ENCODE measurements at regions not wholly inside any gene's neighbourhood (a gene's known extent, or its start where the extent isn't known, plus 50 kb on each side); places are given as distances from the start of the nearest gene placed in this dataset.

DNA sequence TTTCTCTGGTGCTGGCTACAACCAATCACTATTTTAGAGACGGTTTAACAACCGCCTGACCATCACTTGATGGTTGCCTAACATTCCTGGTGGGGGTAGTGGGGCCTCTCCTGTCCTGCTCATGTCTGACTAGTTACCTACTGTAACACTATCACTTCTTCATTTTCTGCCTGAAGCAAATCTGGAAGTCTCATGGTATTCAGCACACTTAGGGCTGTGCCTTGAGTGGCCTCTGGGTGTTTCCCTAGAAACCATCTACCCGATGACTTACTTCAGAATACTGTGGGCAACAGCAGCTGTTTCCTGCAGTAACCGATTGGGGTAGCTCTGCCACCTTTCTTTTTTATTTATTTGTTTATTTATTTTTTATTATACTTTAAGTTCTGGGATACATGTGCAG, 880.1 kb upstream of the INTU start:
- H3K4me3 ChIP-seq (ENCODE audit: control insufficient read depth in 1 of 7, extremely low read depth in 1 of 7, insufficient read depth in 4 of 7, low read depth in 2 of 7, low read length in 6 of 7), result no peak overlapping the region
- no peaks in the 10 kb centered on the region for H3K27me3 ChIP-seq (replicated peaks in 2 of 5; ENCODE audit: control insufficient read depth in 4 of 5, insufficient read depth in 5 of 5, low read length in 4 of 5)
- H3K27ac ChIP-seq (ENCODE audit: insufficient read depth in 1 of 2, low read depth in 1 of 2, low read length in 2 of 2, poor library complexity in 1 of 2, severe bottlenecking in 2 of 2), result no peak overlapping the region
- ChIA-PET CTCF (no interaction called here), POLR2A (no interaction called here)
- H3K36me3 ChIP-seq (ENCODE audit: control insufficient read depth in 4 of 4, insufficient read depth in 4 of 4, low read length in 3 of 4), result no peaks in the 10 kb centered on the region
- peaks cover 0 to 2% (median 0%) of the 10 kb centered on the region in 5 experiments for H3K9me3 ChIP-seq (ENCODE audit: control extremely low read depth in 1 of 5, control insufficient read depth in 4 of 5, insufficient read depth in 2 of 5, low read depth in 1 of 5, low read length in 4 of 5)
- DNase-seq, result no peak
- H3K4me1 ChIP-seq (ENCODE audit: control extremely low read depth in 1 of 4, control insufficient read depth in 4 of 4, insufficient read depth in 4 of 4, low read length in 3 of 4), result no peaks in the 10 kb centered on the region
- 40% methylated on average over 1 of the region's 4 CpGs for WGBS (ENCODE audit: insufficient coverage)

GRCh38 chr4:126753592-126753991, 879.2 kb upstream of the INTU start:
- WGBS (ENCODE audit: insufficient coverage), result no CpG with 5 or more reads among the region's 1 CpG
- Histone ChIP-seq H3K9me3 (ENCODE audit: control extremely low read depth in 1 of 5, control insufficient read depth in 4 of 5, insufficient read depth in 2 of 5, low read depth in 1 of 5, low read length in 4 of 5) (no peaks in the 10 kb centered on the region), H3K36me3 (ENCODE audit: control insufficient read depth in 4 of 4, insufficient read depth in 4 of 4, low read length in 3 of 4) (no peaks in the 10 kb centered on the region), H3K27me3 (replicated peaks in 2 of 5; ENCODE audit: control insufficient read depth in 4 of 5, insufficient read depth in 5 of 5, low read length in 4 of 5) (no peaks in the 10 kb centered on the region), H3K4me3 (ENCODE audit: control insufficient read depth in 1 of 7, extremely low read depth in 1 of 7, insufficient read depth in 4 of 7, low read depth in 2 of 7, low read length in 6 of 7) (no peak overlapping the region), H3K4me1 (ENCODE audit: control extremely low read depth in 1 of 4, control insufficient read depth in 4 of 4, insufficient read depth in 4 of 4, low read length in 3 of 4) (no peaks in the 10 kb centered on the region), H3K27ac (ENCODE audit: insufficient read depth in 1 of 2, low read depth in 1 of 2, low read length in 2 of 2, poor library complexity in 1 of 2, severe bottlenecking in 2 of 2) (no peak overlapping the region)
- DNase-seq, result no peak
- ChIA-PET CTCF (no interaction called here), POLR2A (no interaction called here)

DNA sequence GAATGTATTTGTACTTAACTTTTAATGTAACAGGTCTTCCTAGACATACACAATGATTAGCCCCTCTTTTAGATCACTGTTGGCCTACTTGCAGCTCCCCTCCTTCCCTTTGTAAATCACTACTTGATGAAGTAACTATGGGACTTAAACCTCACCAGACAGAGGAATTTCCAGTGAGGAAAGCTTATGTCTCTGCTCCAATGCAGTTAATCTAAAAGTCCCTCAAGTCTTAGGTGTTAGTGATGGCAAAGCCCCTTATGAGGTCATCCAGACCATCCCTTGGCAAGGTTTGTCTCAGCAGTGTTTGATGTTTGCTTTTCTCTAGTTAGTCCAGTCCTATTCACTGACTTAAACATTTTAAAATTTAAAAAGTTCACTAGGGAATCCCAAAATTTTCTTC, 877.3 kb upstream of the INTU start:
- Histone ChIP-seq H3K4me1 (ENCODE audit: control extremely low read depth in 1 of 4, control insufficient read depth in 4 of 4, insufficient read depth in 4 of 4, low read length in 3 of 4) (no peaks in the 10 kb centered on the region), H3K27me3 (replicated peaks in 2 of 5; ENCODE audit: control insufficient read depth in 4 of 5, insufficient read depth in 5 of 5, low read length in 4 of 5) (no peaks in the 10 kb centered on the region), H3K27ac (ENCODE audit: insufficient read depth in 1 of 2, low read depth in 1 of 2, low read length in 2 of 2, poor library complexity in 1 of 2, severe bottlenecking in 2 of 2) (no peak overlapping the region), H3K36me3 (ENCODE audit: control insufficient read depth in 4 of 4, insufficient read depth in 4 of 4, low read length in 3 of 4) (no peaks in the 10 kb centered on the region), H3K4me3 (ENCODE audit: control insufficient read depth in 1 of 7, extremely low read depth in 1 of 7, insufficient read depth in 4 of 7, low read depth in 2 of 7, low read length in 6 of 7) (no peak overlapping the region), H3K9me3 (ENCODE audit: control extremely low read depth in 1 of 5, control insufficient read depth in 4 of 5, insufficient read depth in 2 of 5, low read depth in 1 of 5, low read length in 4 of 5) (no peaks in the 10 kb centered on the region)
- no peak for DNase-seq
- CTCF ChIA-PET, result no interaction called here
- POLR2A ChIA-PET, result no interaction called here

- H3K27me3 ChIP-seq (replicated peaks in 2 of 5; ENCODE audit: control insufficient read depth in 4 of 5, insufficient read depth in 5 of 5, low read length in 4 of 5), result no peaks in the 10 kb centered on the region
- ChIA-PET POLR2A (no interaction called here), CTCF (no interaction called here)
- no peak overlapping the region for H3K4me3 ChIP-seq (ENCODE audit: control insufficient read depth in 1 of 7, extremely low read depth in 1 of 7, insufficient read depth in 4 of 7, low read depth in 2 of 7, low read length in 6 of 7)
- H3K36me3 ChIP-seq (ENCODE audit: control insufficient read depth in 4 of 4, insufficient read depth in 4 of 4, low read length in 3 of 4), result no peaks in the 10 kb centered on the region
- WGBS (ENCODE audit: insufficient coverage), result 60% methylated on average over 1 of the region's 3 CpGs
- no peaks in the 10 kb centered on the region for H3K9me3 ChIP-seq (ENCODE audit: control extremely low read depth in 1 of 5, control insufficient read depth in 4 of 5, insufficient read depth in 2 of 5, low read depth in 1 of 5, low read length in 4 of 5)
- no peak for DNase-seq
- no peaks in the 10 kb centered on the region for H3K4me1 ChIP-seq (ENCODE audit: control extremely low read depth in 1 of 4, control insufficient read depth in 4 of 4, insufficient read depth in 4 of 4, low read length in 3 of 4)
- H3K27ac ChIP-seq (ENCODE audit: insufficient read depth in 1 of 2, low read depth in 1 of 2, low read length in 2 of 2, poor library complexity in 1 of 2, severe bottlenecking in 2 of 2), result no peak overlapping the region
These were observed 876.5 kb upstream of the INTU start for GRCh38 chr4:126756050-126756829.

- Histone ChIP-seq H3K4me3 (ENCODE audit: control insufficient read depth in 1 of 7, extremely low read depth in 1 of 7, insufficient read depth in 4 of 7, low read depth in 2 of 7, low read length in 6 of 7) (no peak overlapping the region), H3K27ac (ENCODE audit: insufficient read depth in 1 of 2, low read depth in 1 of 2, low read length in 2 of 2, poor library complexity in 1 of 2, severe bottlenecking in 2 of 2) (no peak overlapping the region), H3K27me3 (replicated peaks in 2 of 5; ENCODE audit: control insufficient read depth in 4 of 5, insufficient read depth in 5 of 5, low read length in 4 of 5) (no peaks in the 10 kb centered on the region), H3K36me3 (ENCODE audit: control insufficient read depth in 4 of 4, insufficient read depth in 4 of 4, low read length in 3 of 4) (no peaks in the 10 kb centered on the region), H3K4me1 (ENCODE audit: control extremely low read depth in 1 of 4, control insufficient read depth in 4 of 4, insufficient read depth in 4 of 4, low read length in 3 of 4) (no peaks in the 10 kb centered on the region), H3K9me3 (ENCODE audit: control extremely low read depth in 1 of 5, control insufficient read depth in 4 of 5, insufficient read depth in 2 of 5, low read depth in 1 of 5, low read length in 4 of 5) (no peaks in the 10 kb centered on the region)
- no peak for DNase-seq
- ChIA-PET POLR2A (no interaction called here), CTCF (no interaction called here)
- WGBS (ENCODE audit: insufficient coverage), result no CpG with 5 or more reads among the region's 1 CpG
These were observed 875.5 kb upstream of the INTU start for GRCh38 chr4:126757219-126757618.

GRCh38 chr4:126758493-126758892, 874.3 kb upstream of the INTU start:
- H3K36me3 ChIP-seq (ENCODE audit: control insufficient read depth in 4 of 4, insufficient read depth in 4 of 4, low read length in 3 of 4), result no peaks in the 10 kb centered on the region
- H3K27me3 ChIP-seq (replicated peaks in 2 of 5; ENCODE audit: control insufficient read depth in 4 of 5, insufficient read depth in 5 of 5, low read length in 4 of 5), result no peaks in the 10 kb centered on the region
- no peak overlapping the region for H3K27ac ChIP-seq (ENCODE audit: insufficient read depth in 1 of 2, low read depth in 1 of 2, low read length in 2 of 2, poor library complexity in 1 of 2, severe bottlenecking in 2 of 2)
- 75% methylated on average over 2 of the region's 2 CpGs for WGBS (ENCODE audit: insufficient coverage)
- no peaks in the 10 kb centered on the region for H3K9me3 ChIP-seq (ENCODE audit: control extremely low read depth in 1 of 5, control insufficient read depth in 4 of 5, insufficient read depth in 2 of 5, low read depth in 1 of 5, low read length in 4 of 5)
- CTCF ChIA-PET, result no interaction called here
- POLR2A ChIA-PET, result no interaction called here
- no peaks in the 10 kb centered on the region for H3K4me1 ChIP-seq (ENCODE audit: control extremely low read depth in 1 of 4, control insufficient read depth in 4 of 4, insufficient read depth in 4 of 4, low read length in 3 of 4)
- H3K4me3 ChIP-seq (ENCODE audit: control insufficient read depth in 1 of 7, extremely low read depth in 1 of 7, insufficient read depth in 4 of 7, low read depth in 2 of 7, low read length in 6 of 7), result no peak overlapping the region
- no peak for DNase-seq

DNA sequence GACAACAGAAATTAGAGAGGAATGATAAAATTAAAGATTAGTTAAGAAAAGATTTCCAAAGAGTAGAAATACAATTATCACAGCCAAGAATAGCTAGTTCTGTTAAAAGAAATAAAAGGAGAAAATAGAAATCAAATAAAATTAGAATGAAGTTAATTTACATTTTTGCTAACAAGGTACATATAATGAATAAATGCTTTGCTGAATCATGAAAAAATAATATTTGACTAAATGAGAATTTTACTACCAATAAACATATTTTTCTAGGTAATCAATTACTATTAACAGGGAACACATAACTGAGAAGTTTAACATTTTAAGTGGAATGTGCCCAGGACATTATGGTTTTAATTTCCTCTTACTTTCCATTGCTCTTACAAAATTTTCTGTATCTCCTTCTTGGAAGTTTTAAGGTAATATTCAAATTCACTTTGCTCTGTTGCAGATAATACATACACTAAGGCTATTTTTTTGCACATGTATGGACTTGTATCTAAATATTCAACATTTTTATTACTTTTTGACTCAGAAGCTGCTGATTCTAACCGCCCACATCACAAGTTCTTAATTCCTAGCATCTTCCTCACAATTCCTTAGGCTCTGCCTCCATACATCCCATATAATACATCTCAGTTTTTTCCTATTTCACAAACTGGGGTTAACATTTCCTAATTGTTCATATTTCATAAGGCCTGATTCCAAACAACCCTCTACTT, 870.7 kb upstream of the INTU start:
- 100% methylated on average over 1 of the region's 1 CpG for WGBS (ENCODE audit: insufficient coverage)
- DNase-seq, result no peak
- Histone ChIP-seq H3K27ac (ENCODE audit: insufficient read depth in 1 of 2, low read depth in 1 of 2, low read length in 2 of 2, poor library complexity in 1 of 2, severe bottlenecking in 2 of 2) (no peak overlapping the region), H3K9me3 (ENCODE audit: control extremely low read depth in 1 of 5, control insufficient read depth in 4 of 5, insufficient read depth in 2 of 5, low read depth in 1 of 5, low read length in 4 of 5) (no peaks in the 10 kb centered on the region), H3K4me1 (ENCODE audit: control extremely low read depth in 1 of 4, control insufficient read depth in 4 of 4, insufficient read depth in 4 of 4, low read length in 3 of 4) (no peaks in the 10 kb centered on the region), H3K36me3 (ENCODE audit: control insufficient read depth in 4 of 4, insufficient read depth in 4 of 4, low read length in 3 of 4) (no peaks in the 10 kb centered on the region), H3K4me3 (ENCODE audit: control insufficient read depth in 1 of 7, extremely low read depth in 1 of 7, insufficient read depth in 4 of 7, low read depth in 2 of 7, low read length in 6 of 7) (no peak overlapping the region), H3K27me3 (replicated peaks in 2 of 5; ENCODE audit: control insufficient read depth in 4 of 5, insufficient read depth in 5 of 5, low read length in 4 of 5) (no peaks in the 10 kb centered on the region)
- ChIA-PET CTCF (interaction anchor here (0.7 kb wide), 1 partner anchor 179 kb away, joined by 3 read pairs; no protein-coding TSS in a partner anchor), POLR2A (no interaction called here)
